Loucy (cell line): ENCODE measurements at regions not wholly inside any gene's neighbourhood (a gene's known extent, or its start where the extent isn't known, plus 50 kb on each side); places are given as distances from the start of the nearest gene placed in this dataset.

ENCODE experiments used
- H2AFZ ChIP-seq: fragments of 200-600 bp; sonication (generic); 2 replicates; pipeline ENCODE4 v1.6.0; 2016; ENCODE audit warnings: antibody characterized with exemption, mild to moderate bottlenecking, low read length, moderate library complexity
- H3F3A ChIP-seq: fragments of 200-600 bp; 2 replicates; pipeline ENCODE4 v1.6.0; 2016; ENCODE audit warnings: antibody characterized with exemption, low read depth, mild to moderate bottlenecking
- H3K27me3 ChIP-seq: fragments of 200-600 bp; sonication (generic); 2 replicates; pipeline ENCODE4 v1.6.1; 2014; ENCODE audit warnings: low read length, mild to moderate bottlenecking; ENCODE audit not compliant: insufficient read depth, poor library complexity, severe bottlenecking
- H3K36me3 ChIP-seq: fragments of 200-600 bp; sonication (generic); 2 replicates; pipeline ENCODE4 v1.6.1; 2016; ENCODE audit warnings: low read length; ENCODE audit not compliant: insufficient read depth
- H3K4me1 ChIP-seq: fragments of 200-600 bp; sonication (generic); 2 replicates; pipeline ENCODE4 v1.5.1; 2014; ENCODE audit warnings: low read length, mild to moderate bottlenecking; ENCODE audit not compliant: insufficient read depth, poor library complexity, severe bottlenecking
- H3K4me2 ChIP-seq: fragments of 200-600 bp; sonication (generic); 2 replicates; pipeline ENCODE4 v1.6.0; 2014; ENCODE audit warnings: antibody characterized with exemption, low read length, low read depth, mild to moderate bottlenecking; ENCODE audit not compliant: poor library complexity, severe bottlenecking
- H3K4me3 ChIP-seq: fragments of 200-600 bp; sonication (generic); 2 replicates; pipeline ENCODE4 v1.5.1; 2014; ENCODE audit warnings: low read length, mild to moderate bottlenecking, mixed read lengths; ENCODE audit not compliant: poor library complexity, severe bottlenecking
- H3K79me2 ChIP-seq: fragments of 200-600 bp; sonication (generic); 2 replicates; pipeline ENCODE4 v1.6.1; 2014; ENCODE audit warnings: low read length; ENCODE audit not compliant: insufficient read depth
- H3K9ac ChIP-seq: fragments of 200-600 bp; sonication (generic); 2 replicates; pipeline ENCODE4 v1.6.0; 2014; ENCODE audit warnings: mild to moderate bottlenecking, low read depth, low read length, moderate library complexity; ENCODE audit not compliant: poor library complexity, severe bottlenecking
- H3K9me2 ChIP-seq: fragments of 200-600 bp; sonication (generic); replicated peaks from 2 replicates; pipeline ENCODE4 v1.6.1; 2016; ENCODE audit warnings: low read depth, low read length, mixed read lengths
- H3K9me3 ChIP-seq: fragments of 200-600 bp; sonication (generic); 2 replicates; pipeline ENCODE4 v1.6.1; 2014; ENCODE audit warnings: mild to moderate bottlenecking, antibody characterized with exemption, low read length, low read depth; ENCODE audit not compliant: insufficient read depth
- H4K20me1 ChIP-seq: fragments of 200-600 bp; sonication (generic); 2 replicates; pipeline ENCODE4 v1.6.0; 2014; ENCODE audit warnings: antibody characterized with exemption, low read length, mild to moderate bottlenecking; ENCODE audit not compliant: insufficient read depth, poor library complexity, severe bottlenecking
- CTCF ChIP-seq: fragments of 200-600 bp; sonication (generic); conservative IDR thresholded peaks from 2 replicates; pipeline ENCODE4 v1.5.1; 2014; ENCODE audit warnings: mild to moderate bottlenecking, antibody characterized with exemption, low read length
- EZH2phosphoT487 ChIP-seq: fragments of 200-600 bp; IDR thresholded peaks from 2 replicates; pipeline ENCODE4 v1.6.1; 2018; ENCODE audit warnings: antibody characterized with exemption, mild to moderate bottlenecking, moderate library complexity, borderline replicate concordance

- Histone ChIP-seq H3K36me3 (no peaks in the 10 kb centered on the region), H3F3A (no peaks in the 10 kb centered on the region), H3K27me3 (no peaks in the 10 kb centered on the region), H3K9me2 (no peaks in the 10 kb centered on the region), H3K4me3 (no peak overlapping the region), H2AFZ (no peak overlapping the region), H3K4me2 (no peak overlapping the region), H3K9me3 (no peaks in the 10 kb centered on the region), H3K9ac (no peak overlapping the region), H3K79me2 (no peaks in the 10 kb centered on the region), H3K4me1 (no peaks in the 10 kb centered on the region), H4K20me1 (no peaks in the 10 kb centered on the region)
- TF ChIP-seq CTCF (no peak), EZH2phosphoT487 (no peak)
Measured at GRCh38 chr2:196361606-196362326, 190.4 kb upstream of the STK17B start.

- H3K4me3 ChIP-seq, result no peak overlapping the region
- no peaks in the 10 kb centered on the region for H3K27me3 ChIP-seq
- no peaks in the 10 kb centered on the region for H3K79me2 ChIP-seq
- H3K9me2 ChIP-seq, result no peaks in the 10 kb centered on the region
- H2AFZ ChIP-seq, result no peak overlapping the region
- no peaks in the 10 kb centered on the region for H3K4me1 ChIP-seq
- H3K9me3 ChIP-seq, result no peaks in the 10 kb centered on the region
- H3K9ac ChIP-seq, result no peak overlapping the region
- H3K4me2 ChIP-seq, result no peak overlapping the region
- no peaks in the 10 kb centered on the region for H3F3A ChIP-seq
- no peak for TF ChIP-seq EZH2phosphoT487
- TF ChIP-seq CTCF, result no peak
- no peaks in the 10 kb centered on the region for H4K20me1 ChIP-seq
- no peaks in the 10 kb centered on the region for H3K36me3 ChIP-seq
Measured at GRCh38 chr2:196362973-196363549, 191.7 kb upstream of the STK17B start.

GRCh38 chr2:196365145-196365544 is 193.8 kb upstream of the STK17B start:
- Histone ChIP-seq H2AFZ (no peak overlapping the region), H3K4me3 (no peak overlapping the region), H3K9ac (no peak overlapping the region), H3F3A (no peaks in the 10 kb centered on the region), H4K20me1 (no peaks in the 10 kb centered on the region), H3K36me3 (no peaks in the 10 kb centered on the region), H3K79me2 (no peaks in the 10 kb centered on the region), H3K9me3 (no peaks in the 10 kb centered on the region), H3K27me3 (no peaks in the 10 kb centered on the region), H3K9me2 (no peaks in the 10 kb centered on the region), H3K4me2 (no peak overlapping the region), H3K4me1 (no peaks in the 10 kb centered on the region)
- no peak for TF ChIP-seq CTCF
- no peak for TF ChIP-seq EZH2phosphoT487
